ENCODE measurements at regions not wholly inside any gene's neighbourhood (a gene's known extent, or its start where the extent isn't known, plus 50 kb on each side); places are given as distances from the start of the nearest gene placed in this dataset.

DNA sequence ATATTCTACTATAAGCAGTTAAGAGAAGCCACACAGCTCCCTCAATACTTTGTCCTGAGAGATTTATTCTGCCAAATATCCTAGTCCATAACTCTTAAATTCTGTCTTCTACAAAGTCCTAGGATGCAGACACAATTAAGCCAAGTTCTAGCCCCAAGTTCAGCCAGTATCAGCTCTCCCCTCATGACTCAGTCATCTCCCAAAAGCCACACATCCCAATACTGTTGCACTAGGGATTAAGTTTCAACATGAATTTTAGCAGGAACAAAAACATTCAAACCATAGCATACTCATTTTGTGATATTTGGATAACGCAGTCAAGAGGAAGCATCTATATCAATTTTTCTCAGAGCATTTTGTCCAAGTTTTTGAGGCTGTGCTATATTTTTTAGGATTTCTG, 277.4 kb downstream of the FZD1 start:
- Histone ChIP-seq H3K4me1 (ENCODE audit: control insufficient read depth, low read length) (no peaks in the 10 kb centered on the region), H3F3A (ENCODE audit: control insufficient read depth, insufficient read depth) (no peaks in the 10 kb centered on the region), H3K9me3 (ENCODE audit: control insufficient read depth, insufficient read depth, low read length) (no peaks in the 10 kb centered on the region), H3K4me2 (ENCODE audit: low read length) (no peak overlapping the region), H3K9me2 (replicated peaks; ENCODE audit: control insufficient read depth, low read length) (no peaks in the 10 kb centered on the region), H3K27ac (ENCODE audit: low read depth, low read length) (no peak overlapping the region), H3K27me3 (ENCODE audit: control insufficient read depth, low read length) (peaks cover 5% of the 10 kb centered on the region; the same call in 1 of the 2 replicates), H4K20me1 (ENCODE audit: control insufficient read depth, insufficient read depth, low read depth, low read length) (no peaks in the 10 kb centered on the region), H3K36me3 (ENCODE audit: control insufficient read depth, low read length) (no peaks in the 10 kb centered on the region), H3K4me3 (ENCODE audit: low read length) (no peak overlapping the region), H3K79me2 (ENCODE audit: control insufficient read depth, low read length) (no peaks in the 10 kb centered on the region)
- TF ChIP-seq, protein P1, sequence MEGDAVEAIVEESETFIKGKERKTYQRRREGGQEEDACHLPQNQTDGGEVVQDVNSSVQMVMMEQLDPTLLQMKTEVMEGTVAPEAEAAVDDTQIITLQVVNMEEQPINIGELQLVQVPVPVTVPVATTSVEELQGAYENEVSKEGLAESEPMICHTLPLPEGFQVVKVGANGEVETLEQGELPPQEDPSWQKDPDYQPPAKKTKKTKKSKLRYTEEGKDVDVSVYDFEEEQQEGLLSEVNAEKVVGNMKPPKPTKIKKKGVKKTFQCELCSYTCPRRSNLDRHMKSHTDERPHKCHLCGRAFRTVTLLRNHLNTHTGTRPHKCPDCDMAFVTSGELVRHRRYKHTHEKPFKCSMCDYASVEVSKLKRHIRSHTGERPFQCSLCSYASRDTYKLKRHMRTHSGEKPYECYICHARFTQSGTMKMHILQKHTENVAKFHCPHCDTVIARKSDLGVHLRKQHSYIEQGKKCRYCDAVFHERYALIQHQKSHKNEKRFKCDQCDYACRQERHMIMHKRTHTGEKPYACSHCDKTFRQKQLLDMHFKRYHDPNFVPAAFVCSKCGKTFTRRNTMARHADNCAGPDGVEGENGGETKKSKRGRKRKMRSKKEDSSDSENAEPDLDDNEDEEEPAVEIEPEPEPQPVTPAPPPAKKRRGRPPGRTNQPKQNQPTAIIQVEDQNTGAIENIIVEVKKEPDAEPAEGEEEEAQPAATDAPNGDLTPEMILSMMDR (IDR thresholded peaks at IDR 0.05; ENCODE audit: low read depth, low read length, poor library complexity, severe bottlenecking): no peak
- TF ChIP-seq EZH2phosphoT487 (IDR thresholded peaks at IDR 0.05; ENCODE audit: borderline replicate concordance, low read length): no peak

DNA sequence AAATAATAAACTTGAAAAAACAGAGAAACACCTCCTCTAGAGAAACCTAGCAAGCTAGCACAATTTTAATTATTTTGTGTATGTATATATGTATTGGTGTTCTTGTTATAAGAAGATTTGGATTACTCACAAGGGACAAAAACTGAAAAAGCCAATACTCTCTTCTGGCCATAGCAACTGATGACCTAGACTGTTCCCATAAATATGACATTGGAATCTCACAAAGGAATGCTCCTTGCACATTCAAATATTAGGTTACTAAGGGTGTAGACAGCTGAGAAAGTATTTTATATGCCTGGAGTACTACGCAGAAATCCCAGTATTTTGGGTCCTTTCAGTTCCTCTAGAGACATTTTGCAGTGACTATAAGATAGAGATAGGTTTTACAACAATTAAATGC, 279.4 kb downstream of the FZD1 start:
- Histone ChIP-seq H3K27ac (ENCODE audit: low read depth, low read length) (no peak overlapping the region), H3K27me3 (ENCODE audit: control insufficient read depth, low read length) (no peaks in the 10 kb centered on the region), H3K9me3 (ENCODE audit: control insufficient read depth, insufficient read depth, low read length) (no peaks in the 10 kb centered on the region), H4K20me1 (ENCODE audit: control insufficient read depth, insufficient read depth, low read depth, low read length) (no peaks in the 10 kb centered on the region), H3K79me2 (ENCODE audit: control insufficient read depth, low read length) (no peaks in the 10 kb centered on the region), H3K36me3 (ENCODE audit: control insufficient read depth, low read length) (no peaks in the 10 kb centered on the region), H3K4me2 (ENCODE audit: low read length) (no peak overlapping the region), H3K4me3 (ENCODE audit: low read length) (no peak overlapping the region), H3F3A (ENCODE audit: control insufficient read depth, insufficient read depth) (no peaks in the 10 kb centered on the region), H3K4me1 (ENCODE audit: control insufficient read depth, low read length) (no peaks in the 10 kb centered on the region), H3K9me2 (replicated peaks; ENCODE audit: control insufficient read depth, low read length) (no peaks in the 10 kb centered on the region)
- TF ChIP-seq, protein P1 (IDR thresholded peaks at IDR 0.05; ENCODE audit: low read depth, low read length, poor library complexity, severe bottlenecking): no peak
- TF ChIP-seq EZH2phosphoT487 (IDR thresholded peaks at IDR 0.05; ENCODE audit: borderline replicate concordance, low read length): no peak

DNA sequence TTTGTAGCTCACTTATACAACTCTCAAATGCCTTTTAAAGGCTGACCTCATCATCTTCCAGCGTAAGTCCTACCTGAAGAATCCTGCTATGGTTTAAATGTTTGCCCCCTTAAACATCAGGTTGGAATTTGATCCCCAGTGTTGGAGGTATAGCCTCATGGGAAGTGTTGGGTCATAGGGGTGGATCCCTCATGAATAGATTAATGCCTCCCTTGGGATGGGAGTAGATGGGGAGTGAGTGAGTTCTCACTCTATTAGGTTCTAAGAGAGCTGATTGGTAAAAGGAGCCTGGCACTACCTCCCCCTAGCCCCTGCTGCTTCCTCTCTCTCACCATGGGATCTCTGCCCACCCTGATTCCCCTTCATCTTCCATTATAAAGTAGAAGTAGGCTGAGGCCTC, 285.6 kb downstream of the FZD1 start:
- TF ChIP-seq, protein P1 (IDR thresholded peaks at IDR 0.05; ENCODE audit: low read depth, low read length, poor library complexity, severe bottlenecking): no peak
- no peak for TF ChIP-seq EZH2phosphoT487 (IDR thresholded peaks at IDR 0.05; ENCODE audit: borderline replicate concordance, low read length)
- no peaks in the 10 kb centered on the region for H3K9me3 ChIP-seq (ENCODE audit: control insufficient read depth, insufficient read depth, low read length)

More for the DNA sequence above, 285.6 kb downstream of the FZD1 start:
- no peaks in the 10 kb centered on the region for H3K4me1 ChIP-seq (ENCODE audit: control insufficient read depth, low read length)
- no peaks in the 10 kb centered on the region for H4K20me1 ChIP-seq (ENCODE audit: control insufficient read depth, insufficient read depth, low read depth, low read length)
- H3K4me2 ChIP-seq (ENCODE audit: low read length): no peak overlapping the region
- H3K27me3 ChIP-seq (ENCODE audit: control insufficient read depth, low read length): peaks cover 8% of the 10 kb centered on the region; the same call in 1 of the 2 replicates
- no peaks in the 10 kb centered on the region for H3K79me2 ChIP-seq (ENCODE audit: control insufficient read depth, low read length)
- H3K4me3 ChIP-seq (ENCODE audit: low read length): no peak overlapping the region
- no peaks in the 10 kb centered on the region for H3K36me3 ChIP-seq (ENCODE audit: control insufficient read depth, low read length)
- H3F3A ChIP-seq (ENCODE audit: control insufficient read depth, insufficient read depth): no peaks in the 10 kb centered on the region
- H3K9me2 ChIP-seq (replicated peaks; ENCODE audit: control insufficient read depth, low read length): no peaks in the 10 kb centered on the region
- no peak overlapping the region for H3K27ac ChIP-seq (ENCODE audit: low read depth, low read length)

Measured in DOHH2 (cell line).